SK-N-MC (cell line): ENCODE measurements at regions not wholly inside any gene's neighbourhood (a gene's known extent, or its start where the extent isn't known, plus 50 kb on each side); places are given as distances from the start of the nearest gene placed in this dataset.

Experiments
- EZH2 ChIP-seq: fragments of 200-600 bp; sonication (generic); IDR thresholded peaks from one replicate; pipeline ENCODE4 v1.6.1; 2017; ENCODE audit warnings: antibody characterized with exemption
- FOXP2 ChIP-seq: optimal IDR thresholded peaks from 2 replicates; pipeline ENCODE3; 2011; ENCODE audit warnings: mild to moderate bottlenecking, moderate library complexity; ENCODE audit not compliant: insufficient read depth; ENCODE audit errors: extremely low read length, control extremely low read depth
- POLR2AphosphoS5 ChIP-seq: IDR thresholded peaks from 2 replicates; pipeline ENCODE4 v1.6.1; 2012; ENCODE audit warnings: mild to moderate bottlenecking, low read depth, low read length, borderline replicate concordance

GRCh38 chr3:72429589-72430353 is 418.5 kb downstream of the SHQ1 start:
- TF ChIP-seq EZH2: no peak
- TF ChIP-seq POLR2AphosphoS5: no peak
- TF ChIP-seq FOXP2: no peak
